Activated CD4-positive, CD25-positive, alpha-beta regulatory T cell treated with anti-CD3 and anti-CD28 coated beads, Interleukin-2, amount 50 U/mL, for 16 hours (primary cell): ENCODE measurements at regions not wholly inside any gene's neighbourhood (a gene's known extent, or its start where the extent isn't known, plus 50 kb on each side); places are given as distances from the start of the nearest gene placed in this dataset.
"Not testable (repeated sequence)": the region's sequence is repeated elsewhere in the genome, so short reads cannot be mapped to it uniquely, and the experiment has no call there.

ENCODE experiments used
- DNase-seq: peaks from one replicate; pipeline ENCODE4 v3.0.0-alpha.2; 2020; ENCODE audit warnings: low read depth, low spot score

DNA sequence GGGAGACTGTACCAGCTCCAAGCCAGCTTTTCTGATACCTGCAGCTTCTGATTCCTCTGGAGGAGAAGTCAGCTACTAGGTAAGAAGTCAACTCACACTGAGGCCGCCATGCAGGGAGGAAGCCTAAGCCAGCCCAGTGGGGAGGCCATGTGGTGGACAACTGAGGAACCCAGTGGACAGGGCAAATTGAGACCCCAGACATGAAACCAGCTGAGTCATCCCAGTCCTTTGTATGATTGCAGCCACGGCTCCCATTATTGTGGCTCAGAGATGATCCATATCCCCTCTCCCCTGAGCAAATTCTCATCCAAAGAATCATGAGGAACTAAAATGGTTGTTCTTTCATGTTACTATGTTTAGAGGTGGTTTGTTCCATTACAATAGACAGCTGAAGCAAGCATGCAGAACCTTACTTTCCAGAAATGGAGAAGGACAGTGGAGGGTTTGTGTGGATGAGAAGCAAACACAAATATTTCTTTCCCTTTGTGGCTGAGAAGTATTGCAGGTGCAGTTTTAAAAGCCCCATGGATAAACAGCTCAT lies 1147.3 kb upstream of the TMEM132C start:
- no peak for DNase-seq

DNA sequence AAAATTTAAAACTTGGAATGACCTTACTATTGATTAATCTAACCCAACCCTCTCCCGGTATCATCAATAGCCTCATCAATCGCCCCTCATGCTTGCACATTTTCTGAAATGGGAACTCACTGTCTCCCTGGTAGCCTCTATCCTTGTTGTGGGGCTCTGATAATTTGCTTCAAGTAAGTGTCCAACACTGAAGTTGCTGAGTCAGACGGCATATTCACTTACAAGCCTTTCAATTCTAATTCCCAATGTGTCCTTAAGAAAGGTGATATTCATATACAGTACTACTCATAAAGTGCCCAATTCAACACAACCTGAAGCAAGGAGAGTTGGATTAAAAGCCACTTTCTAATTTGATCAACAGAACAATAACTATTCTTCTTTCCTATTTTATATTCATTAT lies 1146.1 kb upstream of the TMEM132C start:
- no peak for DNase-seq

DNA sequence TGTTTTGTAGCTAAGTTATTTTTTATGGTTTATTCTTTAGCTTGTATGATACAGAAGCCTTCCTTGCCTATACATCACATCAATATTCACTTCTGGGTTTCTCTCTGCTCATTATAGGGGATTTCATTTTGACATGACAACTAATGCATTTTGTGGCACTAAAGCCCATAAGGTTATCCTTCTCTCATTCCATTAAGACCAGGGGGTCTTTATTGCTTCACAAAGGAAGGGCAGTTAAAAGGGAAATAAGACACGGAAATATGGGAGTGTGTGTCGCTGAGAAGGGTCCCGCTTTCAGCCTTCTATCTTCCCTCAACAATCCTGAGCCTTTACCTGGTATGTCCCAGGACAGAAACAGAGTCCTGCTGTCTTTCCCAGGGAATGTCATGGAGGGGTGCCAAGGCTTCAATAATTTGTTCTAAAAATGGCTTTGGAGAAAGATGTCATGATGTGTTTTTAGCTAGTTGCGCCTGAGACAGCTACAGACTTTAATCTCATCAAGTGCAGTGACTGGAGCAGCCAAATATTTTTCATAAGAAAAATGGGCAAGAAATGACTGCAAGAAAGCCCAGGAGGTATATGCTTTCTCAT lies 1145.4 kb upstream of the TMEM132C start:
- no peak for DNase-seq

DNA sequence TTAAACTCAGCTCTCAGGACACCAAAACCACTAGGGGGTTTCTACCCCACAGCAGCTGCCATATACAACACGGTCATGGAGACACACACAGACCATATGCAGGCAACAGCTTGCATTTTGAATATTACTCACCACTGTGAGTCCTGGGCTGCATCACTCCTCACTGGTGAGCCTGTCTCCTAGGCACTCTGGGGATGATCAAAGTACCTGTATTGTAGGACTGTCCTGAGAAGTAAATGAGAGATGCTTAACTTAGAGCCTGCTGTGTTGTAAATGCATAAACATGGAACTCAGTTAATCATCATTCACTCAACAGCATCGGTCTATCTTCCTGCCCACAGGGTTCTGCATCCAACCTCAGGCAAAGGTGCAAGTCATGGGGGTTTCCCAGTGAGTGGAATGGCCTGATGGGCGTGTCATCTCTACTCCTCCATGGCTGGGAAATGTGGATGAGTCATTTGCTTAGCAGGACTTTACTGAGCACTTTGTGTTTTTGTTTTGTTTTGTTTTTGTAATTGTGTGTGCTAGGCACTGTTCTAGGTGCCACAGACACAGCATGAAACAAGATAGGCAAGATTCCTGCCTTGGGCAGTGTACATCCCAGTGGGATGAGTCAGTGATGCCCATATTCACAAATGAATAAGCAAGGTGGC lies 1141.2 kb upstream of the TMEM132C start:
- DNase-seq: no peak

DNA sequence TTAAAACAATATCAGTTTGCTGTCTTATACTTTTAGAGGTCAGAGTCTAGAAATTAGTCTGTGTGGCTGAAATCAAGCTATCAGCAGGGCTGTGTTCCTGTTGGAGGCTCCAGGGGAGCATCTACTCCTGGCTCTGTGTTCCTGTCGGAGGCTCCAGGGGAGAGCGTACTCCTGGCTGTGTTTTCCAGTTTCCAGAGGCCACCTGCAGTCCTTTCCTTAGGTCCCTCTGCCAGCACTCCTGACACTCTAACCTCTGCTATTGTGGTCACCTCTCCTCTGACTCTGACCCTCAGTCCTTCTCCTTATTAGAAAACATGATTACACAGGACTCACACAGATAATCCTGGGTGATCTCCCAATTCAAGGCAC lies 1140.7 kb upstream of the TMEM132C start:
- DNase-seq: no peak

DNA sequence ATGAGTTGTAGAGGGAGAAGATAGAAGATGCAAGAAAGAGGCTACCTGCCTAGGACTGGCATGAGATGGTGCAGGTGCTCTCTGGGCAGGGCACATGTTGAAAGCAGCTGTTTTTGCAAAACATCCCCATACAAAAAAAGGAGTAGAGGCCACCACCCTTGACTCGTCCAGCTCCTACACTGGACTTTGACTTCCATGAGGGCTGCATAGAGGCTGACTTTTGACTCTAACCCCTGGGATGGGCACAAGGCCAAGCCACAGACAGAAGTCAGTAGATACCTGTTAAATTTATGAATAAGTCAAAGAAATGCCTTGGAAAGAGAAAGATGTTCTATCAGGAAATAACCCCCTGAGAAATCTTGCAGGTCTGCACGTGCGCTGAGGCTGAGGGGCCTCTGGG lies 1139.1 kb upstream of the TMEM132C start:
- no peak for DNase-seq

DNA sequence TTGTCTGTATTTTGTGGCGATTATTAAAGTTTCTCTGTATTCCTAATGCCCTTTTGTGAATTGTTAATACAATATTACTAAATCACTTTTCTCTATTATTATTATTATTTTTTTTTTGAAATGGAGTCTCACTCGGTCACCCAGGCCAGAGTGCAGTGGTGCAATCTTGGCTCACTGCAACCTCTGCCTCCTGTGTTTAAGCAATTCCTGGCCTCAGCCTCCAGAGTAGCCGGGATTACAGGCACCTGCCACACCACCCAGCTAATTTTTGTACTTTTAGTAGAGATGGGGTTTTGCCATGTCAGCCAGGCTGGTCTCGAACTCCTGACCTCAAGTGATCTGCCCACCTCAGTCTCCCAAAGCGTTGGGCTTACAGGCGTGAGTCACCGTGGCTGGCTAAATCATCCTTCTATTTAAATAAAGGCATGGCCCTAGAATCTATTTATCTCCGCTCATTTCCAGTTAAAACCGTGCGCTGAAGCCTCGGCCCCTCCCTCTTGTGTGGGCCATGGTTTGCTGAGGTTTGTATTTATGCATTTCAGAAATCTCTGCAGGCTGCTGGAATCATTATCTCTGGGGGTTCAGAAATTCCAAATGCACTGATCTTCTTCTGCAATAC lies 1136.4 kb upstream of the TMEM132C start:
- no peak for DNase-seq

DNA sequence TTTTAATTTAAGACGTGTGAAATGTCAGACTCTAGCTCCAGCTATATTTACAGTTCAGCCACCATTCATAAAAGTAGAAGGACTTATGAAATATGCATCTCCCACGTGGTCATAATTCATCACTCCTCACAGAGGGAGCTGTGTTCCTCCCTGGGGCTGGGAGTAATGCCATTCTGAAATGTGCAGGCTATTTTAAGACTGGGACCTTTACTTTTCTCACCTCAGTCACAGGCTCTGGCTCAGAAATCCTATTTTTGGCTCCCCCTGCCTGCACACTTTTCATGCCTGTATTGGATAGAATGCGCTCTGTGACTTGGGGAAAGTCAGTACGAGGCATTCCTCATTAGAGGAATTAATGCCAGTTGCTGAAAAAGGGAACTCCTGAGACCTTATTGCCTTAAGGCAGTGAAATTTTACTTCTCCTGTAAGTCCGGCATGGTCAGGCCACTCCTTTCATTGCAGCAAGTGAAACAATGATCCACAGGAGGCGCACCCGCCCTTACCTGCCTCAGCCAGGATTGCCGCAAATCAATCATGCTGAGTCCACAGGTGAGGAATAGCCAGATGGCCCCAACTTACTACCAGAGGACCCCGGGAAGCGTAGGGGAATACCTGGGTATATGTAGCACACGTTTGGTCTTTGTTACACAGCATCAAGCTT lies 1133.2 kb upstream of the TMEM132C start:
- no peak for DNase-seq

DNA sequence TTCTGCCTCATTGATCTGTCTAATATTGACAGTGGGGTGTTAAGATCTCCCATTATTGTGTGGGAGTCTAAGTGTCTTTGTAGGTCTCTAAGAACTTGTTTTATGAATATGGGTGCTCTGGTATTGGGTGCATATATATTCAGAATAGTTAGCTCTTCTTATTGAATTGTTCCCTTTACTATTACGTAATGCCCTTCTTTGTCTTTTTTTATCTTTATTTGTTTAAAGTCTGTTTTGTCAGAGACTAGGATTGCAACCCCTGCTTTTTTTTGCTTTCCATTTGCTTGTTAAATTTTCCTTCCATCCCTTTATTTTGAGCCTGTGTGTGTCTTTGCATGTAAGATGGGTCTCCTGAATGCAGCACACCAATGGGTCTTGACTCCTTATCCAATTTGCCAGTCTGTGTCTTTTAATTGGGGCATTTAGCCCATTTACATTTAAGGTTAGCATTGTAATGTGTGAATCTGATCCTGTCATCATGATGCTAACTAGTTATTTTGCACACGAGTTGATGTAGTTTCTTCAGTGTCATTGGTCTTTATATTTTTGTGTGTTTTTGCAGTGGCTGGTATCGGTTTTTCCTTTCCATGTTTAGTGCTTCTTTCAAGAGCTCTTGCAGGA lies 1126.0 kb upstream of the TMEM132C start:
- DNase-seq: not testable (repeated sequence)

DNA sequence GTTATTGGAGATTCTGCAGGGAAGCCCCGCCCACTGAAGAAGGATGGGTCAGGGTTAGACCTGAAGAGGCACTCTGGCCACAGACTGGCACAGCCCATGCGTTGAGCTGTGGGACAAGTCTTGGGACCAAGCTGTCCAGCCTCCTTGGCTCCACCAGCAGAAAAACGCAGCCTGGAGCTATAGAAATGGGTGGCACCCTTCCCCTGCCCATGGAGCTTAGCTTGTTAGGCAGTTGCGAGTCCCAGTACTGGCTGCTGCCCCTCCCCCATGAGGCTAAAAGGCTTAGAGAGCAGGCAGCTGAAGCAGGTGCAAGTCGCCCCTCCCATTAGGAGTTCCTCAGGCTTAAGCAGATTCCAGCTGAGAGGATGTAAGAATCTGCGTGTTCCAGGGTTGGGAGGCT lies 1124.0 kb upstream of the TMEM132C start:
- DNase-seq: no peak

DNA sequence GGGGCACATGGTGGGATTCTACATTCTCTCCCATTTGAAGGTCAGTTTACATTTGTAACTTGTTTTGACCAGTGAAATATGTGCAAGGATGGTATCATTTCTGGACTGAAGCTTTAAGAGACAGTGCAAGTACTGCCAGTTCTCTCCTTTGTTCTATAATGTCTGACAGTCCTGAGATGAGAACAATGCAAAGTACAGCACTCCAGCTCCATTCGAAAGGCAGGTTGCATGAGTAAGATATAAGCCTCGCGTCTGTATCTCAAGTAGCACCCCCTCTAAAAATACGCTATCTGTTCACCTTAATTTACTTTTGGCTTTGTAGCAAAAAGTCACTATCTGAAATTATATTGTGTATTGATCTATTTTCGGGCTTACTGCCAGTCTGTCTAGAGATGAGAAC lies 1122.2 kb upstream of the TMEM132C start:
- no peak for DNase-seq

DNA sequence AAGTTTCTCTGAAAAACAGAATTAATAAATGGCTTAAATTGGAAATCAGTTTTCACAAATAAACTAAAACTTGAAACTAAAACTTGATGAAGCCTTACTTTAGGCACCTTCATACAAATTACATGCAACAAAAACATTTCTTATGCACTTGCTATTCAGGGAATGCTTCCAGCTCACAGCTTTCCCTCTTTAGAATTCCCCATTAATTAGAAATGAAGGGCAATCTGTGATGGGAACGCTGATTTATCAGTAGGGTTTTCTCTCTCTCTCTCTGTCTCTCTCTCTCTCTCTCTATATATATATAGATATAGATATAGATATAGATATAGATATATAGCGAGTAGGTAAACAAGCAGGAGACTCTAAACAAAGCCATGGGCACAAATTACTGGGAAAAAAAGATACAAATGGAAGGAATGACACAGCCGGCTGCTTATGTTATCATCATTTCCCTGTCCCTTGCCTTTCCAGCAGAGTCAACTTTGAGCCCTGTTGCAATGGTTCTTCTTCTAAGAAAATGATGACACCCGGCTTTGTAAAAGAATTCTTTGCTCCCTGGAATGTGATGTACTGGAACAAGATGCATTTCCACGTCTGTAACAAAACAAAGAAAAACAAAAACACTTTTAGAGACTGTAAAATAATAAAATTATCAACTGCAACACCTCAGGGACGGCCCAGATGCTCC lies 1121.6 kb upstream of the TMEM132C start:
- no peak for DNase-seq

DNA sequence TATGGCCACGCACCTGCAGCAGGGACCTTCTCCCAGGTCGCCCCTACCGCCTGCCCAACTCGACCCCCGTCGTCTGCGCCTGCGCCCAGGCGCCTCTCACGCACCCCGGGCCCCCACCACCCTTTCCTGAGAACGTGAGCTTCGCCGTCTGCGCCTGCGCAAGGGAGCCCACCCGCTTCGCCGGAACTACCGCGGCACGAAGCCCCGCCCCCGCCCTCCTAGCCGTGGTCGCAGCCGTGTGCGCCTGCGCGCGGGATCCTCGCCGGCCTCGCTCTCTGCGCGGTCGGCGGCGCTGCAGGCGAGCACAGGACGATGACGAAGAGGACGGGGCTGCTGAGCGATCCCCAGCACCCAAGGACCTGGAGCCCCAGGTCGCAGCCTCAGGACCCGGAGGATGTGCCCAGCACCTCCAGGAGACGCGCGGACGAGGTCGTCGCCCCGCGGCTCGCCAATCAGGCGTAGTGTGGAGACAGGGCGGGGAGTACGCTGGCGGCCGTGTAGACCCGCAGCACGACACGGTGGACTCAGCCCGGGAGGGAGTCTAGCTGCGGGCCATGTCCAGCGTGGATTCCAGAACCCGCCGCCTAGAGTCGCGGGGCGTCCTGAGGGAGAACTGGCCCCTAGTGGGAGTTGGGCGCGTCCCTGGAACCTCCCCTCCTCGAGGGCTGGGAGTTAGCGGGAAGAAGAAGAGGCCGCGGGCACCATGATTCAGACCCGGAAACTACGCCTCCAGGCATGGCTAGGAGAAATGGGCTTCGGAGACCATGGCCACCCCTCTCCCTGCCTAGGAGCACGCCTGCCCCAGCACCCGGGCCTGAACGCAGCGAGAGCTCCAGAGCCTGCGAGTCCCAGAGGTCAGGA lies 1120.8 kb upstream of the TMEM132C start:
- DNase-seq: peak; percentile 38

DNA sequence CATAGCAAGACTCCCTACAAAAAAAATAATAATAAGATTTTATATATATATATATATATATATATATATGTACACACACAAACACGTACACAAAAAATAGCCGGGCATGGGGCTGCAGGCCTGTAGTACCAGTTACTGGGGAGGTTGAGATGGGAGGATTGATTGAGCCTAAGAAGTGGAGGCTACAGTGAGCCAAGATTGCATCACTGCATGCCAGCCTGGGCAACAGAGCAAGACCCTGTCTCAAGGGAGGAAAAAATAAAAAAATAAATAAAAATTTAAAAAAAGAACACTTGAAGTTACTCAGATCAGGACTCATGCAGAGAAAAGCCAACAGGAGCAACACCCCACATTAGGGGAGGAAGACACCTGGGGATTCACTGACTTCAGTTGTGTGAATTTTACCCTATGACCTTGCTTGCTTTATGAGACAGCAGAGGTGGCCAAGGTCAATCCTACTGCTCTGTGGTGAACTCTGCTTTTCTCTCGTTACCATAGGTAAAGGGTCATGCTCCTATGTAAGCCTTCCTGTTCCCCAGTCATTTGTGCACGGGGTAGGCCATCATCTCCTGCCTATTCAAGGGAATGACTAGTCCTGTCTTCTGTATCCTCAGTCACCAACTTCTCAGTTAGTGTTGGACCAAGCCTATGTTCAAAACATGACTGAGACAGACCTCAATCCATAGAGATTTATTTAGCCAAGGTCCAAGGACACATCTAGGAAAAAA lies 1119.8 kb upstream of the TMEM132C start:
- no peak for DNase-seq

DNA sequence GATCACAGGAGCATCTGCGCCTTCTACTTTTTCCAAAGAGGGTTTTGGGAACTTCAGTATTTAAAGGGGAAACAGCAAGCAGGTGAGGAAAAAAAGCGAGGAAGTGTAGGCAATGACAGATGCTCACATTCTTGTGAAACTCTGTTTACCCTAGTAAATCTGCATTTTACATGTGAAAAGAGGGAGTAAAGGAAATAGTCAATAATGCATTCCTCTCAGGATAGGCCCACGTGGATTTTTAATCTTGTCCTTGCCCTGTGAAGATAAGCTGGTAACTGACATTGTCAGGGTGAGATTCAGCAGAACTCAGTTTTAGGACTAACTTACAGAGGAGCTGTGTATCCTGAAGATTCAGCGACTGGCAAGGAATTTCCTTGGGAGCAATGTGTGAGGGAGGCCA lies 1119.2 kb upstream of the TMEM132C start:
- DNase-seq: no peak

DNA sequence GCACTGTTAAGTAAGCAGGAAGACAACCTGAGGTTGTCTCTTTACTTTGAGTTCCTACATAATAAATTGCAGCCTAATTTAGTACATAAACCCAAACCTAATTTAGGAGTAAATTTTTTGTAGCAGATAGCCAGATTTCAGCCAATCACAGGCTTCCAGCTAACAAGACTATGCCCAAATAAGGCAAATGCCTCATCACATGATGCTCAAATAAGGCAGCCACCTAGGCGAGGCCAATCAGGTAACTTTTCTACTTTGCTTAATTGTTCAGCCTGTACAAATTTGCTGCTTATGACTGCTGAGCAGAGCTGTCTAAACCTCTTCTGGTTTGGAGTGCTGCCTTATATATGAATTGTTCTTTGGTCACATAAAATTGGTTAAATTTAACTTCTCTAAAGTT lies 1118.7 kb upstream of the TMEM132C start:
- no peak for DNase-seq

DNA sequence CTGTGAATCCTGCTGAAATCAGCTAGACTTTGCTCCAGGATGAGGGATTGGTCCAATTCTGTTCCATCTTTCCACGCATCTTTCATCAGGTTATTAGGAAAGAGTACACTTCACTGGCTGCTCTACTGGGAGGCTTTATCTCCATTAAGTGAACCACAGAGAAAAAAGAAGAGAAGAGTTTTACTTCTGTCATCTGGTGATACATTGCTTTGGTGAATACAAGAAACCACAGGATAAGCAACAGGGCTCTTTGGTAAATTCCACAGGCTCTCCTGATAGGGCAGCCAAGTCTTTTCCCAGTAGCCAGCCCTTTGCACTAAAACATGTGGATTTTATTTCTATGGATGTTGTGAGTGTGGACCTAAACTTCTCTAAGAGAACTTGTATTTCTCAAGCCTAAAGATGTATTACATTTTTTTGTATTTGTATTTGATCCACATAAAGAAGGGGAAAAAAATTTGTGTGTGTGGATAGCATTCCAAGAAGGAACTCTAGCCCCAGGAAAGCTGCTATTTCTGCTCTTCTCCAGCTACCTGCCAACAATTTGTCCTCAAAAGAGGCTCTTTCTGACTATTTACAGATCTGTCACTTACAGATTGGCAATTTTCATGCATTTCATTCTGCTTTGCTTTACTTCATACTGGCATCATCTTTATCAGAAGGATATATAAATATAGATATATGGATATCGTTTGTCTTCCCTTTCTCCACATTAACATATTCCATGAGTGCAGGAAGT lies 1117.6 kb upstream of the TMEM132C start:
- no peak for DNase-seq

DNA sequence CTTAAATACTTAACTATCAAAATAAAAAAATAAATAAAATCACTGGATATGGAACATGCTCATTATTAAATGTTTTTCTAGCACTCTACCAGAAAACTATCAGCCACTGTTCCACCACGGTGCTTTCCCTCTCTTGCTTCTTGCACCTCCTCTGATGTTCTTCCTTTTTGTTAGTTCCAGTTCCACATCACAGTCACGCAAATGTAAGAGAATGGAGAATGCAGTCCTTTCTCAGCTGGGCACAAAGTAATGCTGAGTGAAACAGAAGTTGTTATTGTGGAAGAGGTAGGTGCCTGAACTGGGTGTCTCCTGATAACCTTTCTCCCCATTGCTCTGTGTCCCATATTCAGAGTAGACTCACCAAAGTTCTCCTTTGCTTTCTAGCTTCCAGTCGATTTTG lies 1116.9 kb upstream of the TMEM132C start:
- no peak for DNase-seq

DNA sequence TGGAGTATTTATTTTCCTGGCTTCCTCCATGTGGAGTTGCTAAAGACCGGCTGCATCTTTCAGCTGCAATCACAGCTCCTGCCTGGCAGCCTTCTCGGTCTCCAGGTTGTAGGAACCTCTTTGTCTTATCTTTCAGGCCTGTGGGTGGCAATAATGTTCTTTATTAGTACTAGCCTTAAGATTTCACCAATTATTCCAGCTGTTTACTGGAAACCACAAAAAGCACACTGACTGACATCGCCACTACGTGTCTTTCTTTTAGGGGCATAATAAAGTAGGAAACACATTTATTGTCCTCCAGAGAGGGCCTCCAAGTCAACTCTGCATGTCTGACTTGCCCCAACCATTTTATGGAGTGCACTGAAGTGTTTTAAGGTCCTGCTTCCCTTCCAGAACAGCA lies 1116.5 kb upstream of the TMEM132C start:
- no peak for DNase-seq
